Adrenal gland (tissue), 9 donors: ENCODE measurements at regions not wholly inside any gene's neighbourhood (a gene's known extent, or its start where the extent isn't known, plus 50 kb on each side); places are given as distances from the start of the nearest gene placed in this dataset.

ENCODE experiments used
- DNase-seq, 7 donors: peaks; one replicate each; pipeline ENCODE4 v3.0.0-alpha.2; 2019 to 2020
- H3K27ac ChIP-seq, 5 donors: fragments of 200-600 bp; sonication (generic) in 4 of 5; 1 replicate in 3 of 5; 2 replicates in 2 of 5; pipeline versions ENCODE4 v1.5.1 to v1.8.0; 2016 to 2020; ENCODE audit warnings: mild to moderate bottlenecking in 1 of 5
- H3K27me3 ChIP-seq: fragments of 200-600 bp; 2 replicates; pipeline ENCODE4 v1.8.0; 2021
- H3K36me3 ChIP-seq, 2 donors: fragments of 200-600 bp; replicated peaks in 1 of 2; 1 replicate in 1 of 2; 2 replicates in 1 of 2; pipeline versions ENCODE4 v1.5.1 to v1.8.0; 2018 to 2022
- H3K4me1 ChIP-seq, 2 donors: fragments of 200-600 bp; replicated peaks in 1 of 2; 1 replicate in 1 of 2; 2 replicates in 1 of 2; pipeline versions ENCODE4 v1.5.1 to v1.8.0; 2018 to 2021
- H3K4me3 ChIP-seq, 4 donors: fragments of 200-600 bp; sonication (generic) in 3 of 4; one replicate each; pipeline ENCODE4 v1.5.1; 2016 to 2018
- H3K9me3 ChIP-seq, 3 donors: fragments of 200-600 bp; sonication (generic) in 1 of 3; replicated peaks in 1 of 3; 1 replicate in 2 of 3; 2 replicates in 1 of 3; pipeline versions ENCODE4 v1.5.1 to v1.8.0; 2016 to 2021
- POLR2A ChIP-seq, 2 donors: fragments of 450-650 bp; IDR thresholded peaks; one replicate each; pipeline ENCODE4 v1.6.1; 2017; ENCODE audit warnings: antibody characterized with exemption in 2 of 2, mild to moderate bottlenecking in 2 of 2, moderate library complexity in 1 of 2
- WGBS, 4 donors: extraction: QIAGEN DNeasy Blood & Tissue Kit in 2 of 4; methylation state at CpG; one replicate each; pipeline versions ENCODE4 v1.1.5 to v1.1.7; 2013 to 2017; 5-methylcytosine and 5-hydroxymethylcytosine counted together
- intact Hi-C, 2 donors: fragments of 100-400 bp; cut with DNase I; formaldehyde crosslinking; loops; one replicate each; pipeline versions ENCODE4 v1.14.1 to v1.15.0; 2022 to 2023
- TF ChIP-seq, protein P1 (sequence below), 6 experiments: fragments of 450-650 bp in 4 of 6; fragments of 200-600 bp in 2 of 6; sonication (generic) in 1 of 6; IDR thresholded peaks; 1 replicate in 5 of 6; 2 replicates in 1 of 6; pipeline versions ENCODE4 v1.5.1 to v1.8.0; 2016 to 2021; ENCODE audit warnings: antibody characterized with exemption in 6 of 6, mild to moderate bottlenecking in 2 of 6, moderate library complexity in 1 of 6
- donor health status: healthy with polysubstance abuse.
- donor health status: Bipolar disorder and iron deficiency.
- donor health status: DM: yes; HTN: yes; CAD: no.
- donor health status: DM: no; HTN: no; CAD: no.
- donor health status: DM: no; HTN: no; CAD: no.

DNA sequence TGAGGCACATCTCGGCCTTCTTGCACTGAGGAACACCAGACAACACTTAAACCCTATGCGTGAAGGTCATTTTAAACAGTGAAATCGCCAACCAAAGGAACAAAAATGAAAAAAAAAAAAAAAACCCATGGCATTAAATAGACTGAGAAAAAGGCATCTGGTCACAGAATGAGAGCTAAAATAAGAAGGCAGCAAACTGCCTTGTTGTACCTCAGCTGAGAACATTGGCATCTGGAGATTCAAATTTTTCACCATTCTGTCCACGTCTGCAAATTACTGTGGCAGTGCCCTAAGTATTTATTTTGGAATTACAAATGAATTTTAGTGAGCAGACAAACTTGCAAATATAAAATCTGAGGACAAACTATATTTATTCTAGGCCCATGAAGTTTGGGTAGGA lies 82.6 kb upstream of the POU1F1 start:
- no peak overlapping the region for H3K27ac ChIP-seq
- 83 to 85% (median 84%) methylated on average over 4 of the region's 4 CpGs for WGBS, 4 donors
- TF ChIP-seq, protein P1, sequence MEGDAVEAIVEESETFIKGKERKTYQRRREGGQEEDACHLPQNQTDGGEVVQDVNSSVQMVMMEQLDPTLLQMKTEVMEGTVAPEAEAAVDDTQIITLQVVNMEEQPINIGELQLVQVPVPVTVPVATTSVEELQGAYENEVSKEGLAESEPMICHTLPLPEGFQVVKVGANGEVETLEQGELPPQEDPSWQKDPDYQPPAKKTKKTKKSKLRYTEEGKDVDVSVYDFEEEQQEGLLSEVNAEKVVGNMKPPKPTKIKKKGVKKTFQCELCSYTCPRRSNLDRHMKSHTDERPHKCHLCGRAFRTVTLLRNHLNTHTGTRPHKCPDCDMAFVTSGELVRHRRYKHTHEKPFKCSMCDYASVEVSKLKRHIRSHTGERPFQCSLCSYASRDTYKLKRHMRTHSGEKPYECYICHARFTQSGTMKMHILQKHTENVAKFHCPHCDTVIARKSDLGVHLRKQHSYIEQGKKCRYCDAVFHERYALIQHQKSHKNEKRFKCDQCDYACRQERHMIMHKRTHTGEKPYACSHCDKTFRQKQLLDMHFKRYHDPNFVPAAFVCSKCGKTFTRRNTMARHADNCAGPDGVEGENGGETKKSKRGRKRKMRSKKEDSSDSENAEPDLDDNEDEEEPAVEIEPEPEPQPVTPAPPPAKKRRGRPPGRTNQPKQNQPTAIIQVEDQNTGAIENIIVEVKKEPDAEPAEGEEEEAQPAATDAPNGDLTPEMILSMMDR (IDR thresholded peaks at IDR 0.05) = no peak
- TF ChIP-seq POLR2A (IDR thresholded peaks at IDR 0.05) = no peak
- H3K36me3 ChIP-seq = no peaks in the 10 kb centered on the region
- intact Hi-C loops = loop anchor here in 1 of 2 donors (10.0 kb wide), 1 partner anchor 146 kb away; no protein-coding TSS in a partner anchor
- H3K4me1 ChIP-seq = no peaks in the 10 kb centered on the region
- H3K27me3 ChIP-seq = no peaks in the 10 kb centered on the region
- H3K9me3 ChIP-seq = no peaks in the 10 kb centered on the region
- no peak for DNase-seq
- H3K4me3 ChIP-seq = no peak overlapping the region

- H3K36me3 ChIP-seq = no peaks in the 10 kb centered on the region
- no peaks in the 10 kb centered on the region for H3K9me3 ChIP-seq
- no peaks in the 10 kb centered on the region for H3K27me3 ChIP-seq
- no peak overlapping the region for H3K4me3 ChIP-seq
- H3K27ac ChIP-seq = no peak overlapping the region
- intact Hi-C loops = loop anchor here in 1 of 2 donors (10.0 kb wide), 1 partner anchor 147 kb away; no protein-coding TSS in a partner anchor
- DNase-seq = no peak
- WGBS, 4 donors = 61 to 76% (median 66%) methylated on average over 2 of the region's 2 CpGs
- no peak for TF ChIP-seq POLR2A (IDR thresholded peaks at IDR 0.05)
- TF ChIP-seq, protein P1 (IDR thresholded peaks at IDR 0.05) = no peak
- no peaks in the 10 kb centered on the region for H3K4me1 ChIP-seq
Observed at GRCh38 chr3:87358066-87358465, 81.7 kb upstream of the POU1F1 start.

GRCh38 chr3:87354398-87354797 lies 78.0 kb upstream of the POU1F1 start:
- H3K4me1 ChIP-seq = no peaks in the 10 kb centered on the region
- intact Hi-C loops = loop anchor here in 1 of 2 donors (5.0 to 10.0 kb wide), 2 partner anchors 150 to 648 kb away; no protein-coding TSS in a partner anchor
- no peak overlapping the region for H3K27ac ChIP-seq
- H3K9me3 ChIP-seq = no peaks in the 10 kb centered on the region
- no peak overlapping the region for H3K4me3 ChIP-seq
- TF ChIP-seq, protein P1 (IDR thresholded peaks at IDR 0.05) = no peak
- no peak for TF ChIP-seq POLR2A (IDR thresholded peaks at IDR 0.05)
- no peaks in the 10 kb centered on the region for H3K36me3 ChIP-seq
- DNase-seq = no peak
- peaks cover 3% of the 10 kb centered on the region for H3K27me3 ChIP-seq

GRCh38 chr3:87351937-87352336 lies 75.6 kb upstream of the POU1F1 start:
- H3K27ac ChIP-seq = no peak overlapping the region
- 85 to 93% (median 93%) methylated on average over 1 of the region's 1 CpG for WGBS, 4 donors
- no peaks in the 10 kb centered on the region for H3K36me3 ChIP-seq
- TF ChIP-seq, protein P1 (IDR thresholded peaks at IDR 0.05) = no peak
- TF ChIP-seq POLR2A (IDR thresholded peaks at IDR 0.05) = no peak
- H3K27me3 ChIP-seq = peaks cover 3% of the 10 kb centered on the region
- no peaks in the 10 kb centered on the region for H3K4me1 ChIP-seq
- no peaks in the 10 kb centered on the region for H3K9me3 ChIP-seq
- no peak overlapping the region for H3K4me3 ChIP-seq
- DNase-seq = no peak
- intact Hi-C loops = loop anchor here in 1 of 2 donors (5.0 to 10.0 kb wide), 2 partner anchors 153 to 650 kb away; no protein-coding TSS in a partner anchor
